GM19025 (cell line): ENCODE measurements at regions not wholly inside any gene's neighbourhood (a gene's known extent, or its start where the extent isn't known, plus 50 kb on each side); places are given as distances from the start of the nearest gene placed in this dataset.

Source experiments
- ATAC-seq: cut with Tn5 transposase; IDR thresholded peaks from one replicate; pipeline ENCODE4 v1.9.1; 2021; ENCODE audit warnings: mild to moderate bottlenecking, low read depth, moderate library complexity; ENCODE audit not compliant: unreplicated experiment

- no peak for ATAC-seq
Observed at GRCh38 chr3:160128056-160128455, 97.2 kb upstream of the C3orf80 start.

GRCh38 chr3:160129459-160130061, 95.7 kb upstream of the C3orf80 start:
- no peak for ATAC-seq

- ATAC-seq: no peak
Observed at GRCh38 chr3:160130071-160130470, 95.2 kb upstream of the C3orf80 start.

GRCh38 chr3:160130950-160131349, 94.3 kb upstream of the C3orf80 start:
- no peak for ATAC-seq

GRCh38 chr3:160132226-160132625, 93.0 kb upstream of the C3orf80 start:
- no peak for ATAC-seq

- ATAC-seq: no peak
Observed at GRCh38 chr3:160133757-160134156, 91.5 kb upstream of the C3orf80 start.

GRCh38 chr3:160134454-160134853, 90.8 kb upstream of the C3orf80 start:
- no peak for ATAC-seq

- no peak for ATAC-seq
Observed at GRCh38 chr3:160134964-160135363, 90.3 kb upstream of the C3orf80 start.

- ATAC-seq: no peak
Observed at GRCh38 chr3:160135851-160136250, 89.4 kb upstream of the C3orf80 start.

- no peak for ATAC-seq
Observed at GRCh38 chr3:160136421-160136820, 88.8 kb upstream of the C3orf80 start.

- ATAC-seq: no peak
Observed at GRCh38 chr3:160139291-160139690, 85.9 kb upstream of the C3orf80 start.

GRCh38 chr3:160140756-160141155, 84.5 kb upstream of the C3orf80 start:
- ATAC-seq: no peak

GRCh38 chr3:160141485-160142185, 83.6 kb upstream of the C3orf80 start:
- no peak for ATAC-seq

- no peak for ATAC-seq
Observed at GRCh38 chr3:160143482-160143881, 81.7 kb upstream of the C3orf80 start.

- no peak for ATAC-seq
Observed at GRCh38 chr3:160150066-160150465, 75.2 kb upstream of the C3orf80 start.

GRCh38 chr3:160150525-160150924, 74.7 kb upstream of the C3orf80 start:
- ATAC-seq: no peak

GRCh38 chr3:160152638-160153037, 72.6 kb upstream of the C3orf80 start:
- no peak for ATAC-seq

- ATAC-seq: no peak
Observed at GRCh38 chr3:160154033-160154432, 71.2 kb upstream of the C3orf80 start.

- no peak for ATAC-seq
Observed at GRCh38 chr3:160154596-160154995, 70.6 kb upstream of the C3orf80 start.

GRCh38 chr3:160157321-160157720, 67.9 kb upstream of the C3orf80 start:
- no peak for ATAC-seq

- ATAC-seq: no peak
Observed at GRCh38 chr3:160159341-160159740, 65.9 kb upstream of the C3orf80 start.

GRCh38 chr3:160159806-160160205, 65.4 kb upstream of the C3orf80 start:
- no peak for ATAC-seq
